ENCODE measurements at regions not wholly inside any gene's neighbourhood (a gene's known extent, or its start where the extent isn't known, plus 50 kb on each side); places are given as distances from the start of the nearest gene placed in this dataset.

- H3K4me3 ChIP-seq = no peak overlapping the region
- POLR2A ChIA-PET = no interaction called here
- H3K27ac ChIP-seq (ENCODE audit: control insufficient read depth, insufficient read depth) = no peak overlapping the region
Observed at GRCh38 chr14:95003099-95003960, 154.0 kb downstream of the DICER1 start.

More at GRCh38 chr14:95003099-95003960, 154.0 kb downstream of the DICER1 start:
- Histone ChIP-seq H2AFZ (ENCODE audit: control insufficient read depth, low read depth, low read length) (no peak overlapping the region), H3K9ac (ENCODE audit: control insufficient read depth, insufficient read depth, low read length) (no peak overlapping the region), H3K4me1 (ENCODE audit: control insufficient read depth, insufficient read depth, low read length) (no peaks in the 10 kb centered on the region), H3K4me2 (ENCODE audit: control insufficient read depth, insufficient read depth) (no peak overlapping the region), H3K27me3 (replicated peaks in 1 of 2; ENCODE audit: control insufficient read depth in 2 of 2, insufficient read depth in 2 of 2, low read length in 1 of 2) (peaks cover 1 to 5% of the 10 kb centered on the region in 2 experiments; a peak in 3 of 4 replicates), H3K79me2 (ENCODE audit: control insufficient read depth, insufficient read depth, low read length) (no peaks in the 10 kb centered on the region), H3K36me3 (ENCODE audit: control insufficient read depth in 2 of 2, insufficient read depth in 2 of 2, low read length in 1 of 2) (no peaks in the 10 kb centered on the region), H3K9me3 (replicated peaks; ENCODE audit: control insufficient read depth, insufficient read depth, low read length) (no peaks in the 10 kb centered on the region), H4K20me1 (ENCODE audit: control insufficient read depth, insufficient read depth) (no peaks in the 10 kb centered on the region)
- intact Hi-C loops (cut with micrococcal nuclease; ENCODE audit: unreplicated experiment) (no loop called here), in situ Hi-C loops (cut with MboI) (no loop called here)
- RAD21 ChIA-PET (ENCODE audit: unreplicated experiment) = no interaction called here
- no peak for DNase-seq (ENCODE audit: low read depth, low spot score)
- no peak for TF ChIP-seq HDAC6 (IDR thresholded peaks at IDR 0.05; ENCODE audit: unreplicated experiment)
- no peak for TF ChIP-seq GATAD2B (conservative IDR thresholded peaks at IDR 0.05; ENCODE audit: low read depth)
- TF ChIP-seq PKNOX1 (IDR thresholded peaks at IDR 0.05) = no peak
- no peak for TF ChIP-seq ZBTB33 (IDR thresholded peaks at IDR 0.05)
- BruUV-seq (replicated peaks) = no TSS peak
- ATAC-seq = no peak
- 17% methylated on average over 11 of the region's 11 CpGs for WGBS (ENCODE audit: insufficient coverage, insufficient replicate concordance, low lambda C conversion rate, missing lambda C conversion rate)
- CTCF ChIA-PET = interaction anchor here (1.2 kb wide), 1 partner anchor 13 kb away, joined by 4 read pairs; no protein-coding TSS in a partner anchor
- SMC1A ChIA-PET (ENCODE audit: uncharacterized antibody, unreplicated experiment) = no interaction called here
- FAIRE-seq = no peak

Measured in GM12878 (cell line).